ENCODE measurements at regions not wholly inside any gene's neighbourhood (a gene's known extent, or its start where the extent isn't known, plus 50 kb on each side); places are given as distances from the start of the nearest gene placed in this dataset.

- TF ChIP-seq CTCF (IDR thresholded peaks at IDR 0.05; ENCODE audit: low read depth, low read length), result no peak
- DNase-seq (ENCODE audit: low read depth, low spot score), result no peak
- in situ Hi-C loops (cut with HindIII; ENCODE audit: low sequenced_read_pairs), result no loop called here
- no peak overlapping the region for H3K4me3 ChIP-seq (ENCODE audit: low read depth, low read length)
These were observed 228.6 kb upstream of the CDH5 start for GRCh38 chr16:66137853-66138252.

DNA sequence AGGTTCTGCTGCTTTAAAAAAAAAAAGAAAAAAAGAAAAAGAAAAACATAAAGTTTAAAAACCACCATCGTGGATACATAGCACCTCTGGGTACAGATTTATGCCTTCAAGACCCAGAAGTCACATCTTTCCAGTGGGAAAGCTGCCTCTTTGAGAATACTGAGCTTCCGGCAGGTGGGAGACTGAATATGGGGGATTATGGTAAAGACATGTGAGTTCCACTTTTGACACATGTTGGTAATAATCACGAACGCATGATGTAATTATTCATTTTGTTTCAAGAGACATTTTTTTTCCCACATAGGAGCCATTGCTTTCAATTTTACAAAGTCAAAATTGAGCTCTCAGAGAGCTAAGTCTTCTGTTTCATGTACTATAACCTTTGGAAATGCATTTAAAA lies 229.7 kb upstream of the CDH5 start:
- no peak overlapping the region for H3K4me3 ChIP-seq (ENCODE audit: low read depth, low read length)
- DNase-seq (ENCODE audit: low read depth, low spot score), result no peak
- in situ Hi-C loops (cut with HindIII; ENCODE audit: low sequenced_read_pairs), result no loop called here
- TF ChIP-seq CTCF (IDR thresholded peaks at IDR 0.05; ENCODE audit: low read depth, low read length), result no peak

GRCh38 chr16:66135838-66136237 lies 230.7 kb upstream of the CDH5 start:
- no peak for TF ChIP-seq CTCF (IDR thresholded peaks at IDR 0.05; ENCODE audit: low read depth, low read length)
- DNase-seq (ENCODE audit: low read depth, low spot score), result no peak
- H3K4me3 ChIP-seq (ENCODE audit: low read depth, low read length), result no peak overlapping the region
- in situ Hi-C loops (cut with HindIII; ENCODE audit: low sequenced_read_pairs), result no loop called here

DNA sequence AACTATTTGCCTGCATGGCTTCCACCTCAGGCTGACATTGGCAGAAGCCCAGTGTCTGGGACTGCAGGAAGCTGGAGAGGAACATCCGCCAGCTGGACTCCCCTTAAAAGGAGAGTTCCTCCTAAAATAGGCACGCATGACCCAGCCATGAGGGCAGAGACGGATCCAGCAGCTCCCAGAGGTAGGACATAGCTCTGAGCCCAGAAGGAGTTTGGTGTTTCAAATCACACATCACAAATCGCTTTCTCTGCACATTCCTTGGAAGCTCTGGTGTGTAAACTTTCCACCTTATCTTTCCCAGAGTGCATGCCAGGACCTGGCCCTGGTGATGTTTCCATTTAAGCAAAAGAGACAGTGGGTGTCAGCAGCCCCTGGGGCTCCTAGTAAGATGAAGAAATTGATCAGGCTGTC lies 231.1 kb upstream of the CDH5 start:
- no peak for TF ChIP-seq CTCF (IDR thresholded peaks at IDR 0.05; ENCODE audit: low read depth, low read length)
- DNase-seq (ENCODE audit: low read depth, low spot score), result no peak
- in situ Hi-C loops (cut with HindIII; ENCODE audit: low sequenced_read_pairs), result no loop called here
- no peak overlapping the region for H3K4me3 ChIP-seq (ENCODE audit: low read depth, low read length)

- in situ Hi-C loops (cut with HindIII; ENCODE audit: low sequenced_read_pairs), result no loop called here
- DNase-seq (ENCODE audit: low read depth, low spot score), result no peak
- TF ChIP-seq CTCF (IDR thresholded peaks at IDR 0.05; ENCODE audit: low read depth, low read length), result no peak
- no peak overlapping the region for H3K4me3 ChIP-seq (ENCODE audit: low read depth, low read length)
These were observed 231.6 kb upstream of the CDH5 start for GRCh38 chr16:66134875-66135274.

DNA sequence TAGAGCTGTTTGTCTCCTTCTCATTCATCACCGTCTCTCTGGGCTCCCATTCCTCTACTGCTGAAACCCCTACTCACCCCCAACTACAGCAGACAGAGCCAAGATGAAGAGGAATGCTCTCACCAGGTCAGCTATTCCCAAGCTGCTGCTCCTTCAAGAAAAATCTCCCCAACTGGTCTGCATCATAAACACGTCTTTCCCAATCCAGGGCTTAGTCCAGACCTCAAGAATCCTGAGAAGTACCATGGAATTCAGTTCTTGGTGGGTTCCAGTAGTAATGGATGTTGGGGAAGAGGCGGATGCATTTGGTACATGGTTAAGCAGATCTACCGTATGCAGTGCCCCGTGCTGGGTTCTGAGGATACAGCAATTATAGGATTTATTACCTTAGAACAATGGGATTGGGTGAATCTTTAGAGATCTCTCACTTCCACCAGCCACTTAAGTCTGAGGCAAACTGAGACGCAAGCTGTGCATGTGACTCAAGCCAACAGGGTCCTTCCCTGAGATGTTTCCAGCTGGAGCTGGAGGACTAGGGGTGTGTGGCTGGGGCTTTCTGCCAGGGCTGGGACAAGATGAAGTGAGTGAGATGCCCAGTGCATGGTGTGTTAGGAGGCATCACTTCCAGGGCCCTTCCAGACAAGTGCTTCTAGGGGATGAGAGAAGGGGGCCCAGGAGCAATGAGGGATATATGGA lies 232.7 kb upstream of the CDH5 start:
- H3K4me3 ChIP-seq (ENCODE audit: low read depth, low read length), result no peak overlapping the region
- no peak for DNase-seq (ENCODE audit: low read depth, low spot score)
- no peak for TF ChIP-seq CTCF (IDR thresholded peaks at IDR 0.05; ENCODE audit: low read depth, low read length)
- in situ Hi-C loops (cut with HindIII; ENCODE audit: low sequenced_read_pairs), result no loop called here
